ENCODE measurements at regions not wholly inside any gene's neighbourhood (a gene's known extent, or its start where the extent isn't known, plus 50 kb on each side); places are given as distances from the start of the nearest gene placed in this dataset.
A peak's percentile ranks its signal among the peaks of the same experiment; 100 is the strongest.

GRCh38 chr6:14031516-14031915, 86.1 kb upstream of the CD83 start:
- DNase-seq (ENCODE audit: low read depth in 2 of 3, low spot score in 1 of 3): no peak

DNA sequence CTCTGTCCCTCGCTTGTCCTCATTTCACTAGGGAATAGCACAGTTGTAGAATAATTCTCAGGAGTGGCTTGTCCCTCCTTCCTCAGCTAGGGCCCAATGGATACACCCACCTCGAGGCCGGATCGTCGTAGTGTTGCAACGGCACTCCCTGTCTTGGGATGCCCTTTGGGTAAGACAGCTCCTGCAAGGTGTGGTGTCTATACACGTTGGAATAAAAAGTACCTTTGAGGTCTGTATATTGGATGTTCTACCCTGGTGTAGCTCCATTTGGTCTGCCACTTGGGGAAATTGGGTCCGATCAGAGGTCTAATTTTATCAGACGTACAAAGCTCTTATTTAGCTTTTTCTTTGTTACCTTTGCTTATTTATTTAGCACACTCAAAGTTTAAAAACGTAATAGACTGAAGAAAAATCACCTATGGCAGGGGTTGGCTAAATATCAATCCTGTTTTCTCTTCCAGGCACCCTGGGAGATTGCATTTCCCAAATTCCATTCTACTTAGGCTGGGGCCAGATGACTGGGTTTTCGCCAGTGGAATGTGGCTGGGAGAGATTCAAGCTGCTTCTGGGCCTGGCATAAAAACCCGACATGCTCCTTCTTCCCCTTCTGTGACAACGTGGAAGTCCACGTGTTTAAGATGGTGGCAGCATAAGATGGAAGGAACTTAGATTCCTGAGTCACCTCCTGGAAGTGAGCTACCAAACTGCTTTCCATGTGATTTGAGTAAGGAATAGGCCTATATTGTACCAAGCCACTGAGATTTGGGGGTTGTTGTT, 82.3 kb upstream of the CD83 start:
- no peak for DNase-seq (ENCODE audit: low read depth in 2 of 3, low spot score in 1 of 3)

DNA sequence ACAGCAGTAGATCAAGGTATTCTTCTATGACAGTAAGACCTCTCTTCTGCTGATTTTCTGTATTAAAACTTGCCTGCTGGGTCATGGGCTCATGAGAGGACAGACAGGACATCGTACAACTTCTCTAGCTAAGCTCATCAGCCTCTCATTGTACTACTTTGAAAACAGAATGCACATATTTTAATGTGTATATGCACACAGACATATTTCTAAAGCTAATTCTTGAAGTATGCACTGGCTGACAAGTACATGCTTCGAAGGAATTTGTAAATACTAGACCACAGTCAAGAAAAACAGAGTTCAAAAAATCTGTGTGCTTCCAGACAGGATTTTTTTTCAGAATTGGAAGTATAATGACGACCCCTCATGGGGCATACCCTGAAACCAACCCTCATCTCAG, 81.7 kb upstream of the CD83 start:
- no peak for DNase-seq (ENCODE audit: low read depth in 2 of 3, low spot score in 1 of 3)

DNA sequence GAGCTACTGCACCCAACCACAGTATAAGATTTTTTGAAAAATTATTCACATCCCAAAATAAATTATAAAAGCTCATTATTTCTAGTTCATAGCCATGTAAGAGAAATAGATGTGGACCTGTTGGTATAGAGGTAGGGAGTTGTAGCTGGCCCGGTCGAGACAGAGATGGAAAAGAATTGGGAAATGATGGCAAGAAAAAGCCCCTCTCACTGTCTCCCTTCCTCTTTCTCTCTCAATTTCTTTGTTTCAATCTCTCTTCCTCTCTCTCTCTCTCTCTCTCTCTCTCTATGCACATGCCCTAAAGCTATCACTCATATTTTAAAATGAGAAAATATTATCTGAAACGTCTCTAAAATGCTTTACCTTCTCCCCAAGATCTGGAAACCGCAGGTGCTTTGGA, 80.7 kb upstream of the CD83 start:
- no peak for DNase-seq (ENCODE audit: low read depth in 2 of 3, low spot score in 1 of 3)

GRCh38 chr6:14037402-14038277, 79.9 kb upstream of the CD83 start:
- DNase-seq (ENCODE audit: low read depth in 2 of 3, low spot score in 1 of 3): no peak

DNA sequence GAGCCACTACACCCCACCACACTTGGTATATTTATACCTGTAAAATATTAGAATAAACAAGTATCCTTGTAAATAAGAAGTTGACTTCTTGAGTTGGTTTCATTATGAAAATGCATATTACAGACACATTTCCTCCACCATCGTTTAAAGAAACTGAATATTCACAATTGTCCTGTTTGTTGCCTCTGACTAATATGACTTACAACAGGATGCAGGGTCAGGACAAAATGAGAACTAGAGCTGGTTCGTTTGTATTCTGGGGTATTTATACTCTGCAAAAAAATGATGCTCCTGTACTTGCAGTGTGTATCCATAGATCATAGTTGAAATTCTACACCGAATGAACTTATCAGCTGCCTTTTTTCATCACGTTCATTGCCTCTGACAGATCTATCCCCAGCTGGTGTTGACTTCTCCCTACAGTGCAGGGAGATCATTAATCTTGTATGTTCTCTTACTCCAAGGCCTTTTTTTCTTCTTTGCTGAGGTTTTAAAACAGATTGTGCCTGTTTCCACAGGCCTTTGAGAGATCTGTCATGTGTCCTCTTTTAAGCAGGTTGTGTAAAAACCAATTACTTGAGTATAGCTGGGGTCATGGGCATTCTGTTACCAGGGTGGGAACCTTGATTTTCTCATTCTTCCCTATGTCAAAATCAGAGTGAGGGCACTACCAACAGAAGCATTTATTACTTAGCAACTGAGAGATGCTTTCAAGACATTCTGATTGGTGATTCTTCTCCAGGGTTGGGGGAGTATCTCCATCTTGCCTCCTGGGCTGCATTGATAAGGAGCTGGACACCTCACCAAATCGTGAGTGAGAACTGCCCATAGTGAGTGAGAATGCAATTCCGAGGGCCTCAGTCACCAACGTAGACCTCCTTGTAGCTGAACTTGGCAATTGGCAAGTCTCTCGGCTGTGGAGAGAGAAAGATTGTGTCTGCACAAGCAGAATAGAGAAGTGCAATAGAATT, 78.8 kb upstream of the CD83 start:
- no peak for DNase-seq (ENCODE audit: low read depth in 2 of 3, low spot score in 1 of 3)

DNA sequence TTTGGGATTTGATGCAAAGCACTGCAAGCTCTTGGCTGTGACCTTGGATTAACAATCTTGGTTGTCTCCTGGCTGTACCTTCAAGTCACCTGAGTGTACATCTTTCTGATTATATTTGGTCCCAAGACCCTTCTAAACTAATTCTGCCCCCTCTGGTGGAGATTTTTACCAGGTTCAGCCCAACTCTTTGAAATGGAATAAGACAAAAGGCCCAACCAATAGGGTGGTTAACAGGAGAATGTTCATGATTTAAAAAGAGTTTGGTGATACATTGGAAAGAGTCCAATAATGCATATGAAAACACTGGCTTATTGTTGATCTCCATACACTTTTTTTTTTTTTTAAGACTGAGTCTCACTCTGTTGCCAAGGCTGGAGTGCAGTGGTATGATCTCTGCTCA, 77.5 kb upstream of the CD83 start:
- no peak for DNase-seq (ENCODE audit: low read depth in 2 of 3, low spot score in 1 of 3)

- peak; percentile 13 to 48 (median 21) for DNase-seq (ENCODE audit: low read depth in 2 of 3, low spot score in 1 of 3)
These were observed 71.0 kb upstream of the CD83 start for GRCh38 chr6:14046476-14047068.

DNA sequence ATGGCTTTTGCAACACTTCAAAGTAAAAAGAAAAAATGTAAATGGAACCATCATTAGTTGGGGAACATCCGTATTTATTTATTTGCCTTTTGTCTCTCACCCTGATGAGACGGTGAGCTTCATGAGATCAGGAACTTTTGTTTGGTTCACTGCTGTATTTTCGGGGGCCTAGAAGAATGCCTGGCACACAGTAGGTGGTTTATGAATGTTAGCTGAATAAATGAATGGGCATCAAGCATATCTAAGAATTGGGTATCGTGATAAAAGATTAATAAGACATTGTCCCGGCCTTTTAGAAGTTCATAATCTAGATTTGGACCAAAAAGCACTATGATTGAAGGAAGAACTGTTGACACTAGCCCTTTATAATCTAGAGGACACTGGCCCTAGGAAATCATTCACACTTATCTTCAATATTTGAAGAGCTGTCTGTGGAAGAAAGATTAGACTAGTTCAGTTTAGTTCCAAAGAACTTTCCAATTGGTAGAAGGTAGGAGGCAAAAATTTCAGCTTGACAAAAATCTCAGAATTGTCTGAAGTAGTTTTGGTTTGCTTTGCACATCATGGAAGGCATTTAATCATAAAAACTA, 70.3 kb upstream of the CD83 start:
- no peak for DNase-seq (ENCODE audit: low read depth in 2 of 3, low spot score in 1 of 3)

DNA sequence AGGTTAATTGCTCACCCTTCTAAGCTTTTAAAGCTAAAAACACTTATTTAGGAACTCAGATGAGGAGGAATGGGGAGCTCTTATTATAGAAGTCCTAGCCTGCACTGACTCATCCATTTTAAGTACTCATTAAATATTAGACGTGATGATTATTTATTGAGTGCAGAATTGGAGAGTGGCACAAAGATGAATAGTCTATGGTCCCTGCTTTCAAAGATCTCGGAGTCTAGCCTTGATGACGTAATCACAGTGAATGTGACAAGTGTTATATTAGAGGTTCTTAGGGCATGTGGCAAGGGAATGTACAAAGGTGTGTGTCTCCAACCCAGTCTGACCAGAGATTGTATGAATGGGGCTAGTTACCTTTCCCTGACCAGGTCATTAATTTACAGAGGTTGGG, 68.7 kb upstream of the CD83 start:
- DNase-seq (ENCODE audit: low read depth in 2 of 3, low spot score in 1 of 3): no peak

DNA sequence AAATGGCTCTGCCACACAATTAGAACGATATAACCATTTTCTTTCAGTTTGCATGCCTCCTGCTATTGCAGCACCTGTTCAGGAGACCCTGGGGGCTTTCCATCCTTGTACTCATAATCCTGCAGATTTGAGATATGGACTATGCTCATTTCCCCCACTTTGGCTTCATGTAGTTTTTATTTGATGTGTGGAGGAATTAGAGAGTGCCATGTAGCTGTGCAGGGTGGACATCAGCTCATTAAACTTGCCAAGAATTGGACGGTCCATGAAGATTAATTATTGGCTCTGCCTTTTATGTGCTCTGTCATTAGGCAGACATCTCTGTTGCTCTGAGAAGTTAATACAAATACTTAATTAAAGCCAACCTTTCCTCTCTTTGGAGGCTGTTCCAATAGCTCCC, 66.2 kb upstream of the CD83 start:
- no peak for DNase-seq (ENCODE audit: low read depth in 2 of 3, low spot score in 1 of 3)

- no peak for DNase-seq (ENCODE audit: low read depth in 2 of 3, low spot score in 1 of 3)
These were observed 63.8 kb upstream of the CD83 start for GRCh38 chr6:14053811-14054210.

DNA sequence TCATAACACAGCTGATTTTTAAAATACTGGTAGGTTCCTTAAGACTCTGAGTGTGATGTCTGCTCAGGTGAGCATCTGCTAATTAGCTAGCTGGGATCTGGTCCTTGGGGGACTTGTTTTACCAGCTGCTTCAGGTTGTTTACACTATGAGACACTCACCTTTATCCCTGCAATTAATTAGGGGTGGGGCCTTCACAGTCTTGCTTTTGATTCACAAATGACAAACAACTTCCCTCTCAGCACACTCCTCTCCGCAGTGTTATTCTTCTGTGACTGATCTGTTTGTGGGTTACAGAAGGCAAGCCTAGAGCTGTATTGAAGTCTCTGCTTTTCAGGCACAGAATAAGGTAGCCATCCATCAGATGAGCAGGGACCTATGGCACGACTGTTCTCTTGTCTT, 62.0 kb upstream of the CD83 start:
- DNase-seq (ENCODE audit: low read depth in 2 of 3, low spot score in 1 of 3): no peak

- no peak for DNase-seq (ENCODE audit: low read depth in 2 of 3, low spot score in 1 of 3)
These were observed 59.4 kb upstream of the CD83 start for GRCh38 chr6:14058029-14058695.

DNA sequence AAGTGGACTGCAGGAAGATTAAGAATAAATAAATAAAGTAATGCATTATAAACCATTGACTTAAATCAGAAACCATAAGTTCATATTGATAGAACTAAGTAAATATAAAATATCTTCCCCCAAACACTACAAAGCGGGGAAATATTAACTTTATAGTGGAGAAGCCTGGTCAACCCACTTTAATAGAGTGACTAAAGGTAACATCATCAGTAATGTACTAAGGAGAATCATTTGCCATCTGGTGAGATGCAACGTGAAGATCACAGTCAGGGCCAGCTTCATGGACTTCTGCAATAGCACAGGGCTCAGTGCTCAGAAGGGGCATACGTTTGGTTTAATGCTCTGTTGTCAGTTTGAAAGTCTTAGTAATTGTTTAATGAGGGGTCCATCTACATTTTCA, 58.8 kb upstream of the CD83 start:
- no peak for DNase-seq (ENCODE audit: low read depth in 2 of 3, low spot score in 1 of 3)

GRCh38 chr6:14059791-14060436, 57.7 kb upstream of the CD83 start:
- DNase-seq (ENCODE audit: low read depth in 2 of 3, low spot score in 1 of 3): no peak

- DNase-seq (ENCODE audit: low read depth in 2 of 3, low spot score in 1 of 3): no peak
These were observed 56.6 kb upstream of the CD83 start for GRCh38 chr6:14060971-14061370.

GRCh38 chr6:14061643-14062042, 55.9 kb upstream of the CD83 start:
- DNase-seq (ENCODE audit: low read depth in 2 of 3, low spot score in 1 of 3): no peak

DNA sequence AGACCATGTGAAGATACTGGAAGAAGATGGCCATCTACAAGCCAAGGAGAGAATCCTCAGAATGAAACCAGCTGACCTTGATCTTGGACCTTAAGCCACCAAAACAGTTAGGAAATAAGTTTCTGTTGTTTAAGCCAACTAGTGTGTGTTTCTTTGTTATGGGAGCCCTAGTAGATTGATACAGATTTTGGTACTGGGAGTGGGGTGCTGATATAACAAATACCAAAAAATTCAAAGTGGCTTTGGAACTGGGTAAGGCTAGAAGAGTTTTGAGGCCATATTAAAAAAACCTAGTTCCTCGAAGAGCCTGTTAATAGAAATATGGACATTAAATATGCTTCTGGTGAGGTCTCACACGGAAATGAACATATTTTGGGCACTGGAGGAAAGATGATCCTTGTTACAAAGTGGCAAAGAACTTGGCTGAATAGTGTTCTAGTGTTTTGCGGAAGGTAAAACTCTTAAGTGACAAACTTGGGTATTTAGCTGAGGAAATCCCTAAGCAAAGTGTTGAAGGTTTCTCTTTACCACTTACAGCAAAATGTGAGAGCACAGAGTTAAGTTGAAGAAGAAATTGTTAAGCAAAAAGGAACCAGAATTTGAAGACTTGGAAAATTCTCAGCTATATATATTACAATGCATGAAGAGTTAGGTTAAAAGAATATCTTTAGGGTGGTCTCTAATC, 55.1 kb upstream of the CD83 start:
- DNase-seq (ENCODE audit: low read depth in 2 of 3, low spot score in 1 of 3): no peak
